Stimulated activated CD8-positive, alpha-beta memory T cell treated with anti-CD3 and anti-CD28 coated beads, Interleukin-7, amount 100 ng/mL, for 4 hours (primary cell): ENCODE measurements at regions not wholly inside any gene's neighbourhood (a gene's known extent, or its start where the extent isn't known, plus 50 kb on each side); places are given as distances from the start of the nearest gene placed in this dataset.
"Not testable (repeated sequence)": the region's sequence is repeated elsewhere in the genome, so short reads cannot be mapped to it uniquely, and the experiment has no call there.

Source experiments
- DNase-seq, 2 donors: peaks; one replicate each; pipeline ENCODE4 v3.0.0-alpha.2; 2020; ENCODE audit warnings: low read depth in 2 of 2

GRCh38 chr13:90246687-90247345 lies 1100.7 kb upstream of the MIR17HG start:
- DNase-seq: no peak

DNA sequence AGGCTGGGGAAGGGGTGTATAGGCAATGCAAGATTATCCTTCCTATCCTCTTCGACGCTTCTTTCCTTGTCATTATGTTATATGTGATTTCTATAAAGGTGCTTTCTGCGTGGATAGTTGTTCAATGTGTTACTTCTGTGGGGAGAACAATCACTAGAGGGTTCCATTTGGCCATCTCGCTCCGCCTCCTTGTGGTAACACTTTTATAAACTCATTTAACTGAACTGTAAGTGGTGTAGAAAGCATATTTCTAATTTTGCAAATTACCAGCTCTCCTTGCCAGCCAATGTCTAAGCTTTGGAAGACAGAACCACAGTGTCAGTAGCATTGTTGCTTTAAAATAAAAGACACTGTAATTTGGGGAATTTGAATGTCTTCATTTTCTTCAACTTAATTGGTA lies 1093.7 kb upstream of the MIR17HG start:
- DNase-seq: no peak

DNA sequence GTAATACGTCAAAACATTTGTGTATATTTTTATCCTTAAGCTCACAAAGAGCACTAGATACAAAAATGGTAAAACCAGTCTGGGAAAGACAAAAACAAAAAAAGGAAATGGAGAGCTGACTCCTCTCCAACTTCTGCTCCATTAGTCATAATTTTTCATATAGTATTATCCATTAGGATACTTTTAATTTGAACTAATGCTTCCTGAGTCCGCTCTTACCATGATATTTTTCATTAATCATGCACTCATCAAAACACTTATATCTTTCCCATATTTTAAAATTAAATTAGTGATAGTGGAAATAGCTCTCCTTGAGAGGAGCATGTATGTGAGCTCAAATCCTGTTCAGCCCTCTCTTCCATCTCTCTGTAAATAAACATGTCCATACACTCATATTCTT lies 1093.0 kb upstream of the MIR17HG start:
- DNase-seq: no peak

- no peak for DNase-seq
Observed at GRCh38 chr13:90256746-90257145, 1090.7 kb upstream of the MIR17HG start.

DNA sequence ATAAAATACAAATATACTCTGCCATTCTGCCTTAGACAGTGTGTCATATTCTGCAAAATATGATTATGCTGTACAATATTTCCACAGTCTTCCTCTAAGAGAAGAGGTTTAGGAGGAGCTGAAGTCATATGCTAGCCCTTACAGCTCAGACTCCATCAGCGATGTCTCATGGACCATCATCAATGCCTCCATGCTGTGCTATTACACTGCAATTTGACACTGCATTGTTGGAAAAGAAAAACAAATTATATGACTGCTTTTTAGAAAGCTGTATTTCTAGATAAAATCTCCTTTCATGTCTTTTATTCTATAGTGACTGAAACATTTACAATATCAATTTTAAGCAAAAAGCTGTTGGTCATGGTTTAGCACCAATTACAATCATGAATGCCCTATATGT lies 1089.4 kb upstream of the MIR17HG start:
- DNase-seq: no peak

DNA sequence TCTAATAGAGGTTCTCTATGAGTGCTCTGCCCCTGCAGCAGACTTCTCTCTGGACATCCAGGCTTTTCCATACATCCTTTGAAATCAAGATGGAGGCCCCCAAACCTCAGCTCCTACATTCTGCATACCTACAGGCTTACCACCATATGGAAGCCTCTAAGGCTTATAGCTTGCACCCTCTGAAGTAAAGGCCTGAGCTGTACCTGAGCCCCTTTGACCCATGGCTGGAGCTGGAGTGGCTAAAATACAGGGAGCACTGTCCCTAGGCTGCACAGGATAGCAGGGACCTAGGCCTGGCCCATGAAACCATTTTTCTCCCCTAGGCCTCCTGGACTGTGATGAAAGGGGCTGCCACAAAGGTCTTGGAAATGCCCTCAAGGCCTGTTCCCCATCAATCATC lies 1086.1 kb upstream of the MIR17HG start:
- DNase-seq: no peak

DNA sequence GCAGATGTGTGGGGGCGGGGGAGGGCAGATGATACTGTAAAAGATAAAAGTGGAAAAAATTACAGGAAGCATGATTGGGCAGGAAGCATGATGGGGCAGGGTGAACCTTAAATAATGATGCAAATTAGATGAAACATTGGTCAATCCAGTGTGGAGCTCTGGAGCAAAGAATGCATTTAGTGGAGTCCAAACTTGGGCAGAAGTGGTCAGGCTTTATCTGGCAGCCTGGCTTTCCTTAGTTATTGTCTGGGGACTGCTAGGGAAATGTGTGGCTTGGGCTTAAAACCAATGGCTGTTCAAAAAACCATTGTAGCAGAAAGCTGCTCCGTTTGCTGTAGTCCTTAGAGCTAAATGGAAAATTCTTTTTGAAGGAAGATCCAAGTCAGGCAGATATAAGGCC lies 1077.3 kb upstream of the MIR17HG start:
- no peak for DNase-seq

- no peak for DNase-seq
Observed at GRCh38 chr13:90272356-90272755, 1075.1 kb upstream of the MIR17HG start.

- DNase-seq: no peak
Observed at GRCh38 chr13:90276216-90276615, 1071.3 kb upstream of the MIR17HG start.

DNA sequence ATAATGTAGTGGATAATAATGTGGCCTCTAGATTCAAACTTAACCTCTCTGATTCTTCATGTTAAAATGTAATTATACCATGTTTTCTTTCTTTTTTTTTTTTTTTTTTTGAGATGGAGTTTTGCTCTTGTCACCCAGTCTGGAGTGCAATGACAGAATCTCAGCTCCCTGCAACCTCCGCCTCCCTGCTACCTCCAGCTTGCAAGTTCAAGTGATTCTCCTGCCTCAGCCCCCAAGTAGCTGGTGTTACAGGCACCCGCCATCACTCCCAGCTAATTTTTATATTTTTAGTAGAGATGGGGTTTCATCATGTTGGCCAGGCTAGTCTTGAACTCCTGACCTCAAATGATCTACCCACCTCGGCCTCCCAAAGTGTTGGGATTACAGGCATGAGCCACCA lies 1069.3 kb upstream of the MIR17HG start:
- DNase-seq: not testable (repeated sequence)

GRCh38 chr13:90281709-90282108 lies 1065.8 kb upstream of the MIR17HG start:
- DNase-seq: no peak

GRCh38 chr13:90287521-90287920 lies 1060.0 kb upstream of the MIR17HG start:
- no peak for DNase-seq

GRCh38 chr13:90293793-90294361 lies 1053.6 kb upstream of the MIR17HG start:
- DNase-seq: no peak

- no peak for DNase-seq
Observed at GRCh38 chr13:90299238-90299637, 1048.2 kb upstream of the MIR17HG start.

DNA sequence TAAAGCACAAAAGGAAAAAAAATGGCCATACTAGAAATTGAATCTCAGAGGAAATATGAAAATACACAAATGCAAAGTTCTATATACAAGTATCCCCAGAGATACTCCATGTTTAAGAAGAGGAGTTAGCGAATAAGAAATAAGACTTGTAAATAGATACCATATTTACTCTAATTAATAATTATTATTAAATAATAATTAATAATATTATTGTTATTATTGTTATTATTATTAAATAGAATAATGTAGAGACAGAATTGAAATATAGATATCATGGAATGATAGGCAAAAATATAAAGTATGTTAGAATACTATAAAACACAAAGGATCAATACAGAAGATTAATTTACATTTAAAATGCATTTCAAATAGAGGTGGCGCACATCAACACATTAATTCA lies 1047.5 kb upstream of the MIR17HG start:
- no peak for DNase-seq

DNA sequence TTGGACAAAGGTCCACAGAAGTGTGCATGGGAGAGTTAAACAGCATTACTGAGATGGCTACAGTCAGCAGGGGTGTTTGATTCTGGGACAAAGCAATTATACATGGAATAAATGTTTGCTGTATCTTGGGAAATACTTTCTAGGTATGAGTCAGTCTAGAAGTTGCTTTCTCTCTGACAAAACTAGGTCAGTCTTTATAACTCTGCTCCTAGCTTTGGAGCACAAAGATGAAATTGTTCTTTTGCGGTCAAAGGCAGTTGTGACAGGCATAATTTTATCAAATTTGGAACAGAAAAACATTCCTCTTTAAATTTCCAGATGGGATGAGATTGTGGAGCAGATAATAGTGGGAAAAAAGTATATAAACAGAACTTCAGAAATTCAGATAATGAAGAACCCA lies 1045.4 kb upstream of the MIR17HG start:
- DNase-seq: no peak

- DNase-seq: no peak
Observed at GRCh38 chr13:90305796-90306195, 1041.7 kb upstream of the MIR17HG start.

- no peak for DNase-seq
Observed at GRCh38 chr13:90307136-90307535, 1040.4 kb upstream of the MIR17HG start.

- no peak for DNase-seq
Observed at GRCh38 chr13:90308249-90308648, 1039.2 kb upstream of the MIR17HG start.

DNA sequence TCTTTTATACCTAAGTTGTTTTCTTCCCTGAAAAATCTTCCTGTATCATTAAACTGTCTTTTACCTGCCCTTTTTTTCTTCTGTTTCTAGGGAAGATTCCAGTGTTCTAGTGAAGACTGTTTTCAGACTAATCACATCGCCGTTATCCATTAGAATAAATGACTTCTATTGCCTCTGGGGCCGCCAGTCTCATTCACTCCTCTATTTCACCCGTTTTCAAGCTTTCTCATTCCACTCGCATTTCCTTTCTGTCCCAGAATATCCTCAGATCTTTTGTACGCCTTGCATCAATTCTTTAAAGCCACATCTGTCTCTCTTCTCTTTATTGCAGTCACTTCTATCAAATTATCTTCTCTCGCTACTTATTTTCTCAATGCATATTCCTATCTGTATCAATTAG lies 1035.6 kb upstream of the MIR17HG start:
- DNase-seq: no peak

- no peak for DNase-seq
Observed at GRCh38 chr13:90315061-90315460, 1032.4 kb upstream of the MIR17HG start.

DNA sequence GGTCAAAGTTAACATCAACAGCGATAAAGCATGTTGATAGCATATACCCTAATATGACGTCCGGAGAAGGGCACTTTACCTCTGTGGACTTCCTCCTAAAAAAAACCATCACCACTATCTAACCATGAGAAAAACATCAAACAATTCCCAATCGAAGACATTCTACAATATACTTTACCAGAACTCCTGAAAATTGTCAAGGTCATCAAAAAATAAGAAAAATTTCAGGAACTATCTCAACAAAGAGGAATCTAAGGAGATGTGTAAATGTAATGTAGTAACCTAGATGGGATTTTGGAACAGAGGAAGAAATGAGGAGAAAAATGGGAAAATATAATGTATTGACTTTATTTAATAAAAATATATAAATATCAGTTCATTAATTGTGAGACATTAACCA lies 1026.8 kb upstream of the MIR17HG start:
- DNase-seq: no peak

DNA sequence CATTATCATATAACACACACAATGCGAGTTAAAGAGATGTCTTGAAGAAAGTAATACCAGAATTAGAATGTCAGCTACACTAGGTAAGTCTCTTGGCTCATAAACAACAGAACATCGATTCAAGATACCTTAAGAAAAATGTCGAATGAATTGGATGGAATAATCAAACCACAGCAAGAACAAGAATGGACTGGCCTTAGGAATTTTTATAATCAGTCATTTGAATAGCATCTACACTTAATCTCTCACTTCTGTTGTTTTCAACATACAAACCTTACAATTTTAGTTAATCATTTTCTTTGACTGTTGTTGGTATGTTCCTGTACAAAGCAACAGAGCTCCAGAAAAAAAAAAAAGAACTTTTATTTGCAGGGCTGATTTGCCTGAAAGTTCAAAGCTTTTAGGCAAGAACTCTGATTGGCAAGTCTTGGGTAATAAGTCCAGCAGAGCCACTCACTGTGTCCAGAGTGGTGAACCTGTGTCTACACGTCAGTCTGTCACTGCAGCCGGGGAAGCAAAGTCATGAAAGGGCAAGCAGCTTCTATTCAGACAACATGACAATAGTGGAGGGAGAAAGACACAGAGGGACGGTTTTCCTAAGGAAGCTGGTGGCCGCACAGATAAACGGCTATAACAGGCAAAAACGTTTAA lies 1026.1 kb upstream of the MIR17HG start:
- no peak for DNase-seq

DNA sequence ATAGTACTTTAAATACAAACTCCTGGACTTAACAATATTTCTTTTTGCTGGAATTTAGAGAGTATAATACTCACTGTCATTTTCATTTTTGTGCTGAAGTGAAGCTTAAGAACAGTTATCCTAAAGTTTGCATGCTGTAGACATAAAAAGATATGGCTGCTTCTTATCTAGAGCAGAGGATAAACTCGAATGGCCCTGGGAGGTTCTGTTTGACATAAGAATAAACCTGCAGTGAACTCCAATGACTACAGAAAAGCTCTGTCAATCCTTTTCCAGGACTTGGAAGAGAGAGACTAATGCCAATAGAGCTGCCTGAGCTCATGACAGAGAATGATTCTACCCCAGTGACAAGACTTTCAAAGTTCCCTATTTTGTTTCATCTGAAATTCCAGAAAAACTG lies 1017.8 kb upstream of the MIR17HG start:
- DNase-seq: no peak
